Heart left ventricle (tissue), 16 donors: ENCODE measurements at regions not wholly inside any gene's neighbourhood (a gene's known extent, or its start where the extent isn't known, plus 50 kb on each side); places are given as distances from the start of the nearest gene placed in this dataset.

ENCODE experiments used
- ATAC-seq, 4 donors: fragments of 200-7000 bp; cut with Tn5 transposase; one replicate each; pipeline ENCODE4 v1.9.1; 2020 to 2022; ENCODE audit warnings: moderate library complexity in 4 of 4, mild to moderate bottlenecking in 3 of 4, moderate number of reproducible peaks in 1 of 4
- DNase-seq, 5 donors: peaks; one replicate each; pipeline ENCODE4 v3.0.0-alpha.2; 2020
- H3K27ac ChIP-seq, 12 donors: fragments of 200-600 bp; sonication (generic) in 4 of 12; one replicate each; pipeline versions ENCODE4 v1.5.0 to v1.8.0; 2016 to 2022; ENCODE audit warnings: mild to moderate bottlenecking in 2 of 12
- H3K27me3 ChIP-seq, 9 donors: fragments of 200-600 bp; sonication (generic) in 2 of 9; one replicate each; pipeline versions ENCODE4 v1.5.1 to v1.8.0; 2016 to 2022; ENCODE audit warnings: mild to moderate bottlenecking in 3 of 9
- H3K36me3 ChIP-seq, 9 donors: fragments of 200-600 bp; sonication (generic) in 2 of 9; one replicate each; pipeline versions ENCODE4 v1.5.0 to v1.8.0; 2018 to 2022; ENCODE audit warnings: mild to moderate bottlenecking in 2 of 9
- H3K4me1 ChIP-seq, 12 donors: fragments of 200-600 bp; sonication (generic) in 4 of 12; one replicate each; pipeline versions ENCODE4 v1.5.0 to v1.8.0; 2016 to 2022; ENCODE audit warnings: mild to moderate bottlenecking in 3 of 12
- H3K4me3 ChIP-seq, 12 donors: fragments of 200-600 bp; sonication (generic) in 4 of 12; one replicate each; pipeline versions ENCODE4 v1.5.0 to v1.8.0; 2017 to 2022; ENCODE audit warnings: mild to moderate bottlenecking in 9 of 12, moderate library complexity in 4 of 12
- H3K9me3 ChIP-seq, 12 donors: fragments of 200-600 bp; sonication (generic) in 4 of 12; one replicate each; pipeline versions ENCODE4 v1.5.0 to v1.8.0; 2016 to 2022; ENCODE audit warnings: mild to moderate bottlenecking in 1 of 12
- CTCF ChIP-seq, 12 donors: fragments of 200-600 bp; sonication (generic) in 4 of 12; IDR thresholded peaks; one replicate each; pipeline versions ENCODE4 v1.5.0 to v1.8.0; 2018 to 2022; ENCODE audit warnings: antibody characterized with exemption in 12 of 12, mild to moderate bottlenecking in 5 of 12
- POLR2A ChIP-seq, 2 donors: fragments of 450-650 bp; IDR thresholded peaks; one replicate each; pipeline ENCODE4 v1.6.1; 2017; ENCODE audit warnings: antibody characterized with exemption in 2 of 2, mild to moderate bottlenecking in 2 of 2, moderate library complexity in 2 of 2
- WGBS, 4 donors: extraction: QIAGEN DNeasy Blood & Tissue Kit in 2 of 4; methylation state at CpG; one replicate each; pipeline versions ENCODE4 v1.1.5 to v1.1.7; 2013 to 2018; 5-methylcytosine and 5-hydroxymethylcytosine counted together
- intact Hi-C, 10 donors: fragments of 100-400 bp; cut with DNase I; formaldehyde crosslinking; loops; one replicate each; pipeline versions ENCODE4 v1.11.1 to v1.14.2; 2022
- donor health status: ischemic (EF 13 %, LVEDD 7.1; RV severe dilation, severe dysfunction).
- donor health status: healthy with polysubstance abuse.
- donor health status: DM: no; HTN: yes; CAD: no.
- donor health status: DM: no; HTN: no; CAD: no.
- donor health status: ischemic (EF 25% LVEDD 6.9; RV normal size, moderate dysfunction).
- donor health status: ischemic (EF 25% LVEDD 5.7; RV mildly dilated, moderate dysfunction).
- donor health status: healthy.
- donor health status: DM: yes; HTN: yes; CAD: no.
- donor health status: ischemic (EF 35%, LVEDD 5.7; RV mildly dilated, moderate dysfunction).
- donor health status: nonischemic (EF 11% LVEDD 7.7; RV severe dilation, severe dysfunction).
- donor health status: DM: yes; HTN: yes; CAD: no.
- donor health status: PGD.
- donor health status: ischemic (EF 29% LVEDD 5.4; RV normal size, mild dysfunction).
- donor health status: nonischemic (EF 23%, LVEDD 6.1; RV moderate dilation, normal function).

- H3K9me3 ChIP-seq = no peaks in the 10 kb centered on the region
- H3K27me3 ChIP-seq = peaks cover 0 to 38% (median 0%) of the 10 kb centered on the region in 9 donors
- no peak overlapping the region for H3K27ac ChIP-seq
- intact Hi-C loops = loop anchor here in 5 of 10 donors (5.0 to 10.0 kb wide), 4 partner anchors 112 to 362 kb away; no protein-coding TSS in a partner anchor
- DNase-seq (no peak), ATAC-seq (no peak)
- TF ChIP-seq CTCF (IDR thresholded peaks at IDR 0.05) (no peak), POLR2A (IDR thresholded peaks at IDR 0.05) (no peak)
- H3K4me1 ChIP-seq = peaks cover 0 to 23% (median 4%) of the 10 kb centered on the region in 12 donors
- no peaks in the 10 kb centered on the region for H3K36me3 ChIP-seq
- 78 to 85% (median 80%) methylated on average over 4 of the region's 4 CpGs for WGBS, 4 donors
- no peak overlapping the region for H3K4me3 ChIP-seq
These were observed 93.0 kb upstream of the EGFL6 start for GRCh38 chrX:13476384-13476783.

- peaks cover 0 to 25% (median 0%) of the 10 kb centered on the region in 9 donors for H3K27me3 ChIP-seq
- no peak for ATAC-seq
These were observed 95.3 kb upstream of the EGFL6 start for GRCh38 chrX:13474164-13474516.

GRCh38 chrX:13473442-13474163 is 95.8 kb upstream of the EGFL6 start:
- WGBS, 4 donors = 38 to 58% (median 54%) methylated on average over 9 of the region's 9 CpGs
- intact Hi-C loops = loop anchor here in 3 of 10 donors (10.0 kb wide), 2 partner anchors 109 to 359 kb away; no protein-coding TSS in a partner anchor
- Histone ChIP-seq H3K4me1 (peaks cover 0 to 28% (median 4%) of the 10 kb centered on the region in 12 donors), H3K36me3 (no peaks in the 10 kb centered on the region), H3K27ac (peak overlapping the region; percentile 57 to 81 (median 74)), H3K4me3 (peak overlapping the region in 7 of 12 donors; percentile 2 to 27 (median 15)), H3K9me3 (no peaks in the 10 kb centered on the region), H3K27me3 (peaks cover 0 to 25% (median 0%) of the 10 kb centered on the region in 9 donors)
- no peak for TF ChIP-seq POLR2A (IDR thresholded peaks at IDR 0.05)
- TF ChIP-seq CTCF (IDR thresholded peaks at IDR 0.05) = no peak
- ATAC-seq (peak; percentile 65 to 89 (median 79)), DNase-seq (peak in 1 of 5 donors; percentile 20)

More at GRCh38 chrX:13474164-13474516, 95.3 kb upstream of the EGFL6 start:
- Histone ChIP-seq H3K9me3 (no peaks in the 10 kb centered on the region), H3K36me3 (no peaks in the 10 kb centered on the region), H3K4me1 (peaks cover 0 to 28% (median 4%) of the 10 kb centered on the region in 12 donors), H3K27ac (peak overlapping the region; percentile 57 to 81 (median 74)), H3K4me3 (peak overlapping the region in 7 of 12 donors; percentile 2 to 27 (median 15))
- TF ChIP-seq POLR2A (IDR thresholded peaks at IDR 0.05) (no peak), CTCF (IDR thresholded peaks at IDR 0.05) (no peak)
- DNase-seq = no peak
- intact Hi-C loops = loop anchor here in 3 of 10 donors (10.0 kb wide), 2 partner anchors 109 to 359 kb away; no protein-coding TSS in a partner anchor
- 46 to 72% (median 64%) methylated on average over 4 of the region's 4 CpGs for WGBS, 4 donors

- no peaks in the 10 kb centered on the region for H3K9me3 ChIP-seq
- intact Hi-C loops = loop anchor here in 3 of 10 donors (10.0 kb wide), 2 partner anchors 108 to 358 kb away; no protein-coding TSS in a partner anchor
- no peak for DNase-seq
- H3K36me3 ChIP-seq = no peaks in the 10 kb centered on the region
- peak overlapping the region in 9 of 12 donors; percentile 57 to 81 (median 76) for H3K27ac ChIP-seq
- TF ChIP-seq POLR2A (IDR thresholded peaks at IDR 0.05) (no peak), CTCF (IDR thresholded peaks at IDR 0.05) (no peak)
- H3K4me3 ChIP-seq = no peak overlapping the region
- ATAC-seq = no peak
- H3K4me1 ChIP-seq = peaks cover 0 to 28% (median 4%) of the 10 kb centered on the region in 12 donors
- 53 to 89% (median 74%) methylated on average over 5 of the region's 5 CpGs for WGBS, 4 donors
- peaks cover 0 to 25% (median 0%) of the 10 kb centered on the region in 9 donors for H3K27me3 ChIP-seq
These were observed 96.4 kb upstream of the EGFL6 start for GRCh38 chrX:13472975-13473374.
